ENCODE measurements at regions not wholly inside any gene's neighbourhood (a gene's known extent, or its start where the extent isn't known, plus 50 kb on each side); places are given as distances from the start of the nearest gene placed in this dataset.

- Histone ChIP-seq H3K9me3 (no peaks in the 10 kb centered on the region), H3K27ac (no peak overlapping the region), H3K4me1 (ENCODE audit: control insufficient read depth in 1 of 2, low read depth in 2 of 2) (peaks cover 0 to 7% of the 10 kb centered on the region in 2 donors), H3K4me3 (no peak overlapping the region), H3K27me3 (replicated peaks; ENCODE audit: insufficient read depth) (no peaks in the 10 kb centered on the region), H3K36me3 (no peaks in the 10 kb centered on the region)
- TF ChIP-seq CTCF (IDR thresholded peaks at IDR 0.05) = no peak
- no peak for ATAC-seq (ENCODE audit: insufficient number of reproducible peaks, low FRiP score, low read depth)
- DNase-seq (ENCODE audit: low spot score) = no peak
Measured at GRCh38 chr22:44634426-44635321, 67.3 kb upstream of the PRR5 start.

- Histone ChIP-seq H3K27ac (no peak overlapping the region), H3K9me3 (no peaks in the 10 kb centered on the region), H3K4me1 (ENCODE audit: control insufficient read depth in 1 of 2, low read depth in 2 of 2) (no peaks in the 10 kb centered on the region), H3K36me3 (no peaks in the 10 kb centered on the region), H3K4me3 (no peak overlapping the region), H3K27me3 (replicated peaks; ENCODE audit: insufficient read depth) (no peaks in the 10 kb centered on the region)
- ATAC-seq (ENCODE audit: insufficient number of reproducible peaks, low FRiP score, low read depth) (no peak), DNase-seq (ENCODE audit: low spot score) (no peak)
- TF ChIP-seq CTCF (IDR thresholded peaks at IDR 0.05) = no peak
Measured at GRCh38 chr22:44633647-44634046, 68.4 kb upstream of the PRR5 start.

- no peak overlapping the region for H3K27ac ChIP-seq
- H3K36me3 ChIP-seq = no peaks in the 10 kb centered on the region
- no peaks in the 10 kb centered on the region for H3K4me1 ChIP-seq (ENCODE audit: control insufficient read depth in 1 of 2, low read depth in 2 of 2)
- no peak for TF ChIP-seq CTCF (IDR thresholded peaks at IDR 0.05)
- no peaks in the 10 kb centered on the region for H3K9me3 ChIP-seq
- no peak for ATAC-seq (ENCODE audit: insufficient number of reproducible peaks, low FRiP score, low read depth)
- DNase-seq (ENCODE audit: low spot score) = no peak
- no peak overlapping the region for H3K4me3 ChIP-seq
- H3K27me3 ChIP-seq (replicated peaks; ENCODE audit: insufficient read depth) = no peaks in the 10 kb centered on the region
Measured at GRCh38 chr22:44632541-44633396, 69.2 kb upstream of the PRR5 start.

- ATAC-seq (ENCODE audit: insufficient number of reproducible peaks, low FRiP score, low read depth) = no peak
Measured at GRCh38 chr22:44630826-44631225, 71.2 kb upstream of the PRR5 start.

More at GRCh38 chr22:44630826-44631225, 71.2 kb upstream of the PRR5 start:
- no peak overlapping the region for H3K27ac ChIP-seq
- no peaks in the 10 kb centered on the region for H3K36me3 ChIP-seq
- H3K9me3 ChIP-seq = no peaks in the 10 kb centered on the region
- no peak overlapping the region for H3K4me3 ChIP-seq
- no peaks in the 10 kb centered on the region for H3K27me3 ChIP-seq (replicated peaks; ENCODE audit: insufficient read depth)
- DNase-seq (ENCODE audit: low spot score) = no peak
- no peak for TF ChIP-seq CTCF (IDR thresholded peaks at IDR 0.05)
- no peaks in the 10 kb centered on the region for H3K4me1 ChIP-seq (ENCODE audit: control insufficient read depth in 1 of 2, low read depth in 2 of 2)
